Neural cell (in vitro differentiated cells): ENCODE measurements at regions not wholly inside any gene's neighbourhood (a gene's known extent, or its start where the extent isn't known, plus 50 kb on each side); places are given as distances from the start of the nearest gene placed in this dataset.

ENCODE experiments used
- H2AFZ ChIP-seq: fragments of 200-600, 300-800 bp; sonication (generic), shearing (Covaris generic); 2 replicates; pipeline ENCODE4 v1.6.0; 2014; ENCODE audit warnings: low read depth, mild to moderate bottlenecking, antibody characterized with exemption, low read length, moderate library complexity
- H3F3A ChIP-seq: fragments of 200-600 bp; shearing (Covaris generic); 2 replicates; pipeline ENCODE4 v1.6.1; 2016; ENCODE audit warnings: mild to moderate bottlenecking, moderate library complexity, mixed read lengths, antibody characterized with exemption, low read length; ENCODE audit not compliant: insufficient read depth, poor library complexity, severe bottlenecking
- H3K27ac ChIP-seq: fragments of 200-600, 300-800 bp; sonication (generic), shearing (Covaris generic); 2 replicates; pipeline ENCODE4 v1.5.1; 2014; ENCODE audit warnings: mild to moderate bottlenecking, low read length, moderate library complexity
- H3K27me3 ChIP-seq: fragments of 300-800, 200-600 bp; sonication (generic), shearing (Covaris generic); 2 replicates; pipeline ENCODE4 v1.6.0; 2014; ENCODE audit warnings: mild to moderate bottlenecking, low read depth, low read length, moderate library complexity; ENCODE audit not compliant: insufficient read depth
- H3K36me3 ChIP-seq: fragments of 300-800, 200-600 bp; sonication (generic), shearing (Covaris generic); 2 replicates; pipeline ENCODE4 v1.5.1; 2014; ENCODE audit warnings: mild to moderate bottlenecking, antibody characterized with exemption, low read length, moderate library complexity; ENCODE audit not compliant: insufficient read depth
- H3K4me2 ChIP-seq: fragments of 300-800, 200-600 bp; sonication (generic), shearing (Covaris generic); 2 replicates; pipeline ENCODE4 v1.6.0; 2014; ENCODE audit warnings: mild to moderate bottlenecking, low read length
- H3K4me3 ChIP-seq: fragments of 300-800, 200-600 bp; sonication (generic), shearing (Covaris generic); 2 replicates; pipeline ENCODE4 v1.5.1; 2014; ENCODE audit warnings: mild to moderate bottlenecking, low read length, moderate library complexity
- H3K79me2 ChIP-seq: fragments of 200-600 bp; shearing (Covaris generic); replicated peaks from 2 replicates; pipeline ENCODE4 v1.6.0; 2014; ENCODE audit warnings: mild to moderate bottlenecking, low read length, moderate library complexity; ENCODE audit not compliant: insufficient read depth
- H3K9ac ChIP-seq: fragments of 300-800, 200-600 bp; sonication (generic), shearing (Covaris generic); 2 replicates; pipeline ENCODE4 v1.6.1; 2016; ENCODE audit warnings: mild to moderate bottlenecking, low read length, mixed read lengths
- H3K9me2 ChIP-seq: fragments of 200-600 bp; shearing (Covaris generic); 2 replicates; pipeline ENCODE4 v1.6.1; 2016; ENCODE audit warnings: mild to moderate bottlenecking, low read length, mixed read lengths; ENCODE audit not compliant: insufficient read depth
- H3K9me3 ChIP-seq: fragments of 200-600, 300-800 bp; sonication (generic), shearing (Covaris generic); 2 replicates; pipeline ENCODE4 v1.6.1; 2016; ENCODE audit warnings: mild to moderate bottlenecking, mixed run types, low read length, moderate library complexity, mixed read lengths
- H4K20me1 ChIP-seq: fragments of 200-600 bp; shearing (Covaris generic); 2 replicates; pipeline ENCODE4 v1.6.1; 2016; ENCODE audit warnings: mild to moderate bottlenecking, mixed run types; ENCODE audit not compliant: insufficient read depth
- CTCF ChIP-seq: fragments of 450-650 bp; IDR thresholded peaks from 2 replicates; pipeline ENCODE4 v1.5.1; 2014; ENCODE audit warnings: antibody characterized with exemption, mild to moderate bottlenecking, moderate library complexity; ENCODE audit not compliant: poor library complexity, severe bottlenecking
- EP300 ChIP-seq: fragments of 450-650 bp; conservative IDR thresholded peaks from 2 replicates; pipeline ENCODE4 v1.6.1; 2014; ENCODE audit warnings: antibody characterized with exemption, mild to moderate bottlenecking, moderate library complexity; ENCODE audit not compliant: poor library complexity, severe bottlenecking
- EZH2 ChIP-seq: fragments of 200-600, 300-800 bp; shearing (Covaris generic), sonication (generic); IDR thresholded peaks from 2 replicates; pipeline ENCODE4 v1.6.1; 2014; ENCODE audit warnings: antibody characterized with exemption, low read length, borderline replicate concordance, mild to moderate bottlenecking; ENCODE audit not compliant: insufficient read depth, poor library complexity, severe bottlenecking
- MXI1 ChIP-seq: fragments of 450-650 bp; conservative IDR thresholded peaks from 2 replicates; pipeline ENCODE4 v1.6.1; 2014; ENCODE audit warnings: antibody characterized with exemption, mild to moderate bottlenecking; ENCODE audit not compliant: poor library complexity, severe bottlenecking
- POLR2AphosphoS5 ChIP-seq: IDR thresholded peaks from 2 replicates; pipeline ENCODE4 v1.6.1; 2012
- RAD21 ChIP-seq: fragments of 450-650 bp; conservative IDR thresholded peaks from 2 replicates; pipeline ENCODE4 v1.6.1; 2014; ENCODE audit warnings: antibody characterized with exemption, mild to moderate bottlenecking, moderate library complexity
- REST ChIP-seq: IDR thresholded peaks from 2 replicates; pipeline ENCODE4 v1.6.1; 2012; ENCODE audit warnings: borderline replicate concordance
- SMC3 ChIP-seq: fragments of 450-650 bp; conservative IDR thresholded peaks from 2 replicates; pipeline ENCODE4 v1.6.1; 2014; ENCODE audit warnings: antibody characterized with exemption, mild to moderate bottlenecking, moderate library complexity; ENCODE audit not compliant: poor library complexity
- TAF1 ChIP-seq: IDR thresholded peaks from 2 replicates; pipeline ENCODE4 v1.6.1; 2012; ENCODE audit warnings: low read depth

- H3K9me3 ChIP-seq: no peaks in the 10 kb centered on the region
- no peaks in the 10 kb centered on the region for H4K20me1 ChIP-seq
- H3F3A ChIP-seq: no peaks in the 10 kb centered on the region
- H2AFZ ChIP-seq: no peak overlapping the region
- no peak overlapping the region for H3K9ac ChIP-seq
- no peaks in the 10 kb centered on the region for H3K36me3 ChIP-seq
- no peak overlapping the region for H3K27ac ChIP-seq
- H3K27me3 ChIP-seq: no peaks in the 10 kb centered on the region
- TF ChIP-seq REST: no peak
- H3K4me3 ChIP-seq: no peak overlapping the region
- H3K4me2 ChIP-seq: no peak overlapping the region
- H3K9me2 ChIP-seq: no peaks in the 10 kb centered on the region
- no peaks in the 10 kb centered on the region for H3K79me2 ChIP-seq
Observed at GRCh38 chr22:23516304-23516703, 63.8 kb downstream of the IGLL1 start.

GRCh38 chr22:23514322-23515038 lies 65.6 kb downstream of the IGLL1 start:
- no peaks in the 10 kb centered on the region for H3K27me3 ChIP-seq
- H3K9me3 ChIP-seq: no peaks in the 10 kb centered on the region
- no peaks in the 10 kb centered on the region for H3K79me2 ChIP-seq
- H4K20me1 ChIP-seq: no peaks in the 10 kb centered on the region
- no peak overlapping the region for H3K9ac ChIP-seq
- no peak overlapping the region for H3K27ac ChIP-seq
- H3K4me2 ChIP-seq: no peak overlapping the region
- H3F3A ChIP-seq: no peaks in the 10 kb centered on the region
- H3K36me3 ChIP-seq: no peaks in the 10 kb centered on the region
- no peak overlapping the region for H2AFZ ChIP-seq
- H3K4me3 ChIP-seq: no peak overlapping the region
- H3K9me2 ChIP-seq: no peaks in the 10 kb centered on the region
- no peak for TF ChIP-seq POLR2AphosphoS5
- TF ChIP-seq EZH2: no peak
- TF ChIP-seq REST: no peak
- no peak for TF ChIP-seq EP300
- TF ChIP-seq RAD21: no peak
- no peak for TF ChIP-seq SMC3
- TF ChIP-seq MXI1: no peak
- TF ChIP-seq CTCF: no peak
- TF ChIP-seq TAF1: no peak
